ENCODE measurements at regions not wholly inside any gene's neighbourhood (a gene's known extent, or its start where the extent isn't known, plus 50 kb on each side); places are given as distances from the start of the nearest gene placed in this dataset.

DNA sequence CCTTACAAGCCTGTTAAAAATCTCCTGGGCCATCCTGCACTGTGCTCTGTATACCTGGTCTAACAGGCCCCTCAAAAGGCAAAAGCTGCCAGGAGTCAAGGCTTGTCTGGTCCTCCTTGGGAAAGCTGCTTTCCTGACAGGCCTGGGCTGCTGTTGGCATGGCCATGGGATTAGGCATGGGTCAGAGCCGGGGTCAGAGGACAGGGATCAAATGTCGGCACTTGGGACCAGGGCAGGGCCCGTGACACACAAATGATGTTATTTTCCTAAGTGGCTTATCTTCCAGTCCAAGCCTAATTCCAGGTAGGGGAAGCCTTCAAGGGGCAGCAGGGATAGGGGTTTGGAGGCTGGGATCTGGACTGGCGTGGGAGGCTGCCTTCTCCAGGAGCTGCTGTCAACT, 191.5 kb upstream of the GPR26 start:
- H2AK5ac ChIP-seq (ENCODE audit: low read depth, low read length) = no peak overlapping the region
- H3K79me1 ChIP-seq (ENCODE audit: low read depth, low read length) = no peaks in the 10 kb centered on the region
- no peak overlapping the region for H3K4ac ChIP-seq (replicated peaks; ENCODE audit: insufficient read length, low read depth, low read length)
- no peak for FAIRE-seq
- H2AFZ ChIP-seq (ENCODE audit: low read length) = no peak overlapping the region
- no peaks in the 10 kb centered on the region for H3K79me2 ChIP-seq (ENCODE audit: control insufficient read depth in 1 of 2, insufficient read depth in 2 of 2, low read length in 2 of 2)
- no peak overlapping the region for H2BK5ac ChIP-seq (ENCODE audit: low read depth, low read length)
- H3K9ac ChIP-seq (replicated peaks in 1 of 4; ENCODE audit: extremely low read depth in 1 of 4, low read depth in 3 of 4, low read length in 3 of 4) = no peak overlapping the region
- no peak overlapping the region for H2BK12ac ChIP-seq (ENCODE audit: low read depth, low read length)
- H3K18ac ChIP-seq (ENCODE audit: extremely low read depth, low read length) = no peak overlapping the region; the same call in 1 of the 2 replicates
- no peaks in the 10 kb centered on the region for H3K9me3 ChIP-seq (ENCODE audit: insufficient read depth in 2 of 2, low read depth in 1 of 2, low read length in 1 of 2)
- no peak overlapping the region for H3K23ac ChIP-seq (ENCODE audit: insufficient read length)
- H2BK120ac ChIP-seq (replicated peaks; ENCODE audit: low read depth, low read length) = no peak overlapping the region
- no peak for TF ChIP-seq KDM4A (IDR thresholded peaks at IDR 0.05; ENCODE audit: low read depth, low read length, severe bottlenecking)
- TF ChIP-seq, protein P1, sequence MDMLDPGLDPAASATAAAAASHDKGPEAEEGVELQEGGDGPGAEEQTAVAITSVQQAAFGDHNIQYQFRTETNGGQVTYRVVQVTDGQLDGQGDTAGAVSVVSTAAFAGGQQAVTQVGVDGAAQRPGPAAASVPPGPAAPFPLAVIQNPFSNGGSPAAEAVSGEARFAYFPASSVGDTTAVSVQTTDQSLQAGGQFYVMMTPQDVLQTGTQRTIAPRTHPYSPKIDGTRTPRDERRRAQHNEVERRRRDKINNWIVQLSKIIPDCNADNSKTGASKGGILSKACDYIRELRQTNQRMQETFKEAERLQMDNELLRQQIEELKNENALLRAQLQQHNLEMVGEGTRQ (IDR thresholded peaks at IDR 0.05; ENCODE audit: low read length) = no peak
- TF ChIP-seq, protein P2, sequence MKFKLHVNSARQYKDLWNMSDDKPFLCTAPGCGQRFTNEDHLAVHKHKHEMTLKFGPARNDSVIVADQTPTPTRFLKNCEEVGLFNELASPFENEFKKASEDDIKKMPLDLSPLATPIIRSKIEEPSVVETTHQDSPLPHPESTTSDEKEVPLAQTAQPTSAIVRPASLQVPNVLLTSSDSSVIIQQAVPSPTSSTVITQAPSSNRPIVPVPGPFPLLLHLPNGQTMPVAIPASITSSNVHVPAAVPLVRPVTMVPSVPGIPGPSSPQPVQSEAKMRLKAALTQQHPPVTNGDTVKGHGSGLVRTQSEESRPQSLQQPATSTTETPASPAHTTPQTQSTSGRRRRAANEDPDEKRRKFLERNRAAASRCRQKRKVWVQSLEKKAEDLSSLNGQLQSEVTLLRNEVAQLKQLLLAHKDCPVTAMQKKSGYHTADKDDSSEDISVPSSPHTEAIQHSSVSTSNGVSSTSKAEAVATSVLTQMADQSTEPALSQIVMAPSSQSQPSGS (IDR thresholded peaks at IDR 0.05; ENCODE audit: low read length) = no peak
- no peak for TF ChIP-seq RFX5 (IDR thresholded peaks at IDR 0.05; ENCODE audit: borderline replicate concordance, low read depth, low read length)
- TF ChIP-seq NANOG (IDR thresholded peaks at IDR 0.05; ENCODE audit: insufficient read depth, low read depth, low read length, poor library complexity, severe bottlenecking) = no peak
- no peak overlapping the region for H2BK20ac ChIP-seq (ENCODE audit: low read length)
- H3K4me2 ChIP-seq (ENCODE audit: insufficient read depth in 1 of 2, low read depth in 2 of 2, low read length in 2 of 2) = no peak overlapping the region
- no peaks in the 10 kb centered on the region for H3K36me3 ChIP-seq (ENCODE audit: control insufficient read depth in 2 of 4, insufficient read depth in 4 of 4, low read length in 3 of 4)
- no peak overlapping the region for H3K14ac ChIP-seq (ENCODE audit: insufficient read length)
- peaks cover 3% of the 10 kb centered on the region; the same call in 1 of the 2 replicates for H3K23me2 ChIP-seq (ENCODE audit: low read depth, low read length)
- H4K20me1 ChIP-seq (replicated peaks in 1 of 2; ENCODE audit: control insufficient read depth in 1 of 2, insufficient read depth in 2 of 2, low read length in 2 of 2) = no peaks in the 10 kb centered on the region
- ChIA-PET POLR2A (ENCODE audit: partially characterized antibody) (interaction anchor here (0.6 kb wide), 1 partner anchor 11 kb away, joined by 3 read pairs; no protein-coding TSS in a partner anchor), CTCF (ENCODE audit: partially characterized antibody) (no interaction called here)
- H4K5ac ChIP-seq (ENCODE audit: insufficient read length, low read depth, low read length) = no peak overlapping the region
- WGBS, 2 experiments (ENCODE audit: extremely low coverage in 1 of 2, insufficient coverage in 1 of 2, insufficient read length in 1 of 2, insufficient replicate concordance in 2 of 2, low coverage in 1 of 2, low lambda C conversion rate in 2 of 2, missing lambda C conversion rate in 1 of 2) = 93% methylated on average over 4 of the region's 4 CpGs; no CpG with 5 or more reads in 1 of the 2 experiments
- H3K4me3 ChIP-seq (ENCODE audit: extremely low read depth in 1 of 4, insufficient read depth in 2 of 4, low read depth in 3 of 4, low read length in 4 of 4) = no peak overlapping the region
- no peak overlapping the region for H4K91ac ChIP-seq (replicated peaks; ENCODE audit: insufficient read length, low read length)
- no peak for DNase-seq (ENCODE audit: low read depth in 1 of 2, low spot score in 2 of 2)
- no peak overlapping the region for H2BK15ac ChIP-seq (ENCODE audit: low read length)
- no peaks in the 10 kb centered on the region; a peak in 2 of 7 replicates for H3K27me3 ChIP-seq (replicated peaks in 1 of 4; ENCODE audit: control insufficient read depth in 3 of 4, extremely low read depth in 1 of 4, insufficient read depth in 3 of 4, low read length in 3 of 4)
- peaks cover 0 to 17% (median 10%) of the 10 kb centered on the region in 4 experiments; a peak in 6 of 7 replicates for H3K4me1 ChIP-seq (replicated peaks in 1 of 4; ENCODE audit: control insufficient read depth in 3 of 4, insufficient read depth in 4 of 4, low read length in 3 of 4)
- no peak overlapping the region for H3K56ac ChIP-seq (replicated peaks; ENCODE audit: insufficient read length, low read depth, low read length)
- no peak overlapping the region for H3K27ac ChIP-seq (ENCODE audit: low read depth, low read length)
- no peak overlapping the region for H4K8ac ChIP-seq (ENCODE audit: extremely low read depth, insufficient read depth, low read length)

Measured in H1 (cell line).